Suprapubic skin (tissue), 4 donors: ENCODE measurements at regions not wholly inside any gene's neighbourhood (a gene's known extent, or its start where the extent isn't known, plus 50 kb on each side); places are given as distances from the start of the nearest gene placed in this dataset.

Experiments
- EP300 ChIP-seq: sonication (generic); formaldehyde crosslinking; IDR thresholded peaks from one replicate; pipeline ENCODE4 v1.6.1; 2017; ENCODE audit warnings: antibody characterized with exemption
- POLR2A ChIP-seq, 2 donors: fragments of 450-650 bp; IDR thresholded peaks; one replicate each; pipeline ENCODE4 v1.6.1; 2017; ENCODE audit warnings: antibody characterized with exemption in 2 of 2, mild to moderate bottlenecking in 2 of 2, moderate library complexity in 2 of 2
- POLR2AphosphoS5 ChIP-seq, 3 donors: sonication (generic); formaldehyde crosslinking; IDR thresholded peaks; one replicate each; pipeline ENCODE4 v1.6.1; 2017; ENCODE audit warnings: antibody characterized with exemption in 3 of 3
- TF ChIP-seq, protein P1 (sequence below), 2 donors: fragments of 200-600 bp in 1 of 2; fragments of 450-650 bp in 1 of 2; sonication (generic) in 1 of 2; IDR thresholded peaks; one replicate each; pipeline ENCODE4 v1.5.1; 2016 to 2019; ENCODE audit warnings: antibody characterized with exemption in 2 of 2, mild to moderate bottlenecking in 1 of 2, moderate library complexity in 1 of 2

DNA sequence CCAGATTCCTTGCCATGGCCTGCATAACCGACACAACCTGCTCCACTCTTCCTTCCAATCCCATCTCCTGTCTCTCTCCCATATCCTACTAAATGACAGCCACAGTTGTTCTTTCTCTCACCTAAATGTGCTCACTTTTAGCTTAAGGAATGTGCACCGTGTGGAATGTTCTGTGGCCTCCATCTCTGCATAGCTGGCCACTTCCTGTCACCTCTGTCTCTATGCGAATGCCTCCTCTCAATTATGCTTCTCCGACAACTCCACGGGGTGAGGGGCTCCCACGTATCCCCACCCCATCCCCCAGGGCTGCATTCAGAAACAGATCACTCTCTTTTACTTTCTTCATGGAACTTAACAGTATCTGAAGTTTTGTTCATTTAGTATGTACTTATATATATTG lies 110.7 kb downstream of the RAB18 start:
- TF ChIP-seq, protein P1, sequence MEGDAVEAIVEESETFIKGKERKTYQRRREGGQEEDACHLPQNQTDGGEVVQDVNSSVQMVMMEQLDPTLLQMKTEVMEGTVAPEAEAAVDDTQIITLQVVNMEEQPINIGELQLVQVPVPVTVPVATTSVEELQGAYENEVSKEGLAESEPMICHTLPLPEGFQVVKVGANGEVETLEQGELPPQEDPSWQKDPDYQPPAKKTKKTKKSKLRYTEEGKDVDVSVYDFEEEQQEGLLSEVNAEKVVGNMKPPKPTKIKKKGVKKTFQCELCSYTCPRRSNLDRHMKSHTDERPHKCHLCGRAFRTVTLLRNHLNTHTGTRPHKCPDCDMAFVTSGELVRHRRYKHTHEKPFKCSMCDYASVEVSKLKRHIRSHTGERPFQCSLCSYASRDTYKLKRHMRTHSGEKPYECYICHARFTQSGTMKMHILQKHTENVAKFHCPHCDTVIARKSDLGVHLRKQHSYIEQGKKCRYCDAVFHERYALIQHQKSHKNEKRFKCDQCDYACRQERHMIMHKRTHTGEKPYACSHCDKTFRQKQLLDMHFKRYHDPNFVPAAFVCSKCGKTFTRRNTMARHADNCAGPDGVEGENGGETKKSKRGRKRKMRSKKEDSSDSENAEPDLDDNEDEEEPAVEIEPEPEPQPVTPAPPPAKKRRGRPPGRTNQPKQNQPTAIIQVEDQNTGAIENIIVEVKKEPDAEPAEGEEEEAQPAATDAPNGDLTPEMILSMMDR (IDR thresholded peaks at IDR 0.05) = no peak
- TF ChIP-seq POLR2A (IDR thresholded peaks at IDR 0.05) (no peak), EP300 (no peak), POLR2AphosphoS5 (IDR thresholded peaks at IDR 0.05) (no peak)
